Neural progenitor cell (in vitro differentiated cells): ENCODE measurements at regions not wholly inside any gene's neighbourhood (a gene's known extent, or its start where the extent isn't known, plus 50 kb on each side); places are given as distances from the start of the nearest gene placed in this dataset.

Experiments used
- DNase-seq: peaks from one replicate; pipeline ENCODE4 v3.0.0-alpha.2; 2016; ENCODE audit warnings: low spot score
- H2AFZ ChIP-seq: fragments of 200-600 bp; sonication (generic); replicated peaks from 2 replicates; pipeline ENCODE4 v1.6.1; 2016; ENCODE audit warnings: antibody characterized with exemption
- H3F3A ChIP-seq: fragments of 200-600 bp; sonication (generic); 2 replicates; pipeline ENCODE4 v1.6.1; 2016; ENCODE audit warnings: antibody characterized with exemption, low read depth
- H3K27ac ChIP-seq: fragments of 200-600 bp; sonication (generic); 2 replicates; pipeline ENCODE4 v1.5.1; 2016; ENCODE audit warnings: mild to moderate bottlenecking
- H3K27me3 ChIP-seq: fragments of 200-600 bp; sonication (generic); 2 replicates; pipeline ENCODE4 v1.6.1; 2016; ENCODE audit warnings: mild to moderate bottlenecking, moderate library complexity
- H3K36me3 ChIP-seq: fragments of 200-600 bp; sonication (generic); 2 replicates; pipeline ENCODE4 v1.5.1; 2016
- H3K4me1 ChIP-seq: fragments of 200-600 bp; sonication (generic); 2 replicates; pipeline ENCODE4 v1.6.1; 2016; ENCODE audit warnings: mixed run types
- H3K4me2 ChIP-seq: fragments of 200-600 bp; sonication (generic); 2 replicates; pipeline ENCODE4 v1.6.1; 2016
- H3K4me3 ChIP-seq: fragments of 200-600 bp; sonication (generic); 2 replicates; pipeline ENCODE4 v1.5.1; 2016
- H3K79me2 ChIP-seq: fragments of 200-600 bp; sonication (generic); 2 replicates; pipeline ENCODE4 v1.6.1; 2016; ENCODE audit warnings: low read depth
- H3K9ac ChIP-seq: fragments of 200-600 bp; sonication (generic); 2 replicates; pipeline ENCODE4 v1.6.1; 2016
- H3K9me3 ChIP-seq: fragments of 200-600 bp; sonication (generic); 2 replicates; pipeline ENCODE4 v1.5.1; 2016; ENCODE audit warnings: low read depth
- H4K20me1 ChIP-seq: fragments of 200-600 bp; sonication (generic); 2 replicates; pipeline ENCODE4 v1.6.1; 2016; ENCODE audit warnings: low read depth
- H3K27ac Mint-ChIP-seq: 3 replicates; pipeline ENCODE4 v1.8.0; 2021; ENCODE audit warnings: mixed read lengths
- H3K27me3 Mint-ChIP-seq: 2 replicates; pipeline ENCODE4 v1.8.0; 2022; ENCODE audit warnings: low read depth, mild to moderate bottlenecking, inconsistent platforms, moderate library complexity, mixed read lengths; ENCODE audit not compliant: insufficient read depth
- H3K36me3 Mint-ChIP-seq: 3 replicates; pipeline ENCODE4 v1.8.0; 2021; ENCODE audit warnings: mixed read lengths
- H3K4me1 Mint-ChIP-seq: 3 replicates; pipeline ENCODE4 v1.8.0; 2021; ENCODE audit warnings: mixed read lengths
- H3K4me3 Mint-ChIP-seq: 3 replicates; pipeline ENCODE4 v1.8.0; 2021; ENCODE audit warnings: mild to moderate bottlenecking, moderate library complexity, mixed read lengths
- H3K9me3 Mint-ChIP-seq: 3 replicates; pipeline ENCODE4 v1.8.0; 2020; ENCODE audit warnings: mixed read lengths
- CTCF ChIP-seq: fragments of 200-600 bp; sonication (generic); IDR thresholded peaks from 2 replicates; pipeline ENCODE4 v1.5.1; 2017; ENCODE audit warnings: antibody characterized with exemption, mild to moderate bottlenecking
- EZH2 ChIP-seq: fragments of 200-600 bp; sonication (generic); IDR thresholded peaks from 2 replicates; pipeline ENCODE4 v1.6.1; 2017; ENCODE audit warnings: antibody characterized with exemption, mild to moderate bottlenecking, moderate library complexity
- EZH2phosphoT487 ChIP-seq: fragments of 200-600 bp; sonication (generic); IDR thresholded peaks from 2 replicates; pipeline ENCODE4 v1.6.1; 2017; ENCODE audit warnings: antibody characterized with exemption

- Histone ChIP-seq H3K27ac (no peak overlapping the region), H3K9ac (no peak overlapping the region), H4K20me1 (no peaks in the 10 kb centered on the region), H3K4me1 (no peaks in the 10 kb centered on the region), H2AFZ (no peak overlapping the region), H3K4me3 (no peak overlapping the region), H3K27me3 (no peaks in the 10 kb centered on the region), H3K36me3 (no peaks in the 10 kb centered on the region), H3K79me2 (no peaks in the 10 kb centered on the region), H3K4me2 (no peak overlapping the region), H3K9me3 (no peaks in the 10 kb centered on the region), H3F3A (no peaks in the 10 kb centered on the region)
- H3K4me3 Mint-ChIP-seq, result no peak overlapping the region
- H3K27me3 Mint-ChIP-seq, result peaks cover 6% of the 10 kb centered on the region
- H3K9me3 Mint-ChIP-seq, result no peaks in the 10 kb centered on the region
- H3K4me1 Mint-ChIP-seq, result peaks cover under 1% of the 10 kb centered on the region
- no peaks in the 10 kb centered on the region for H3K36me3 Mint-ChIP-seq
- DNase-seq, result no peak
- no peak overlapping the region for H3K27ac Mint-ChIP-seq
- TF ChIP-seq EZH2phosphoT487 (no peak), EZH2 (no peak), CTCF (no peak)
Measured at GRCh38 chr22:48478529-48479265, 1349.0 kb downstream of the BRD1 start.

- H3K4me3 Mint-ChIP-seq, result no peak overlapping the region
- Histone ChIP-seq H3K27me3 (no peaks in the 10 kb centered on the region), H3K4me1 (no peaks in the 10 kb centered on the region), H3K4me3 (no peak overlapping the region), H3K9me3 (no peaks in the 10 kb centered on the region), H3K27ac (no peak overlapping the region), H3K9ac (no peak overlapping the region), H3F3A (no peaks in the 10 kb centered on the region), H3K4me2 (no peak overlapping the region), H3K36me3 (no peaks in the 10 kb centered on the region), H3K79me2 (no peaks in the 10 kb centered on the region), H2AFZ (no peak overlapping the region), H4K20me1 (no peaks in the 10 kb centered on the region)
- DNase-seq, result no peak
- peaks cover 6% of the 10 kb centered on the region for H3K27me3 Mint-ChIP-seq
- H3K9me3 Mint-ChIP-seq, result no peaks in the 10 kb centered on the region
- H3K4me1 Mint-ChIP-seq, result no peaks in the 10 kb centered on the region
- no peak overlapping the region for H3K27ac Mint-ChIP-seq
- no peaks in the 10 kb centered on the region for H3K36me3 Mint-ChIP-seq
- TF ChIP-seq EZH2phosphoT487 (no peak), EZH2 (no peak), CTCF (no peak)
Measured at GRCh38 chr22:48478124-48478523, 1349.5 kb downstream of the BRD1 start.

- no peaks in the 10 kb centered on the region for H3K4me1 ChIP-seq
Measured at GRCh38 chr22:48477031-48477721, 1350.5 kb downstream of the BRD1 start.

More at GRCh38 chr22:48477031-48477721, 1350.5 kb downstream of the BRD1 start:
- H3K27me3 ChIP-seq, result no peaks in the 10 kb centered on the region
- no peaks in the 10 kb centered on the region for H3F3A ChIP-seq
- H3K4me2 ChIP-seq, result no peak overlapping the region
- H3K79me2 ChIP-seq, result no peaks in the 10 kb centered on the region
- no peak overlapping the region for H3K4me3 ChIP-seq
- Mint-ChIP-seq H3K27ac (no peak overlapping the region), H3K9me3 (peaks cover 4% of the 10 kb centered on the region), H3K36me3 (no peaks in the 10 kb centered on the region), H3K27me3 (peaks cover 6% of the 10 kb centered on the region), H3K4me3 (no peak overlapping the region), H3K4me1 (no peaks in the 10 kb centered on the region)
- no peak for DNase-seq
- TF ChIP-seq CTCF, result no peak
- TF ChIP-seq EZH2, result no peak
- no peak for TF ChIP-seq EZH2phosphoT487
- no peak overlapping the region for H3K9ac ChIP-seq
- H3K9me3 ChIP-seq, result no peaks in the 10 kb centered on the region
- no peak overlapping the region for H3K27ac ChIP-seq
- no peaks in the 10 kb centered on the region for H3K36me3 ChIP-seq
- H4K20me1 ChIP-seq, result no peaks in the 10 kb centered on the region
- H2AFZ ChIP-seq, result no peak overlapping the region
